Mucosa of rectum (tissue), 2 donors: ENCODE measurements at regions not wholly inside any gene's neighbourhood (a gene's known extent, or its start where the extent isn't known, plus 50 kb on each side); places are given as distances from the start of the nearest gene placed in this dataset.
A peak's percentile ranks its signal among the peaks of the same experiment; 100 is the strongest.
"Not testable (repeated sequence)": the region's sequence is repeated elsewhere in the genome, so short reads cannot be mapped to it uniquely, and the experiment has no call there.

ENCODE experiments used
- H3K27ac ChIP-seq, 2 donors: one replicate each; pipeline ENCODE4 v1.7.0; 2013; ENCODE audit warnings: inconsistent platforms in 2 of 2, low read depth in 2 of 2, low read length in 2 of 2
- H3K27me3 ChIP-seq, 2 donors: one replicate each; pipeline ENCODE4 v1.7.0; 2013; ENCODE audit warnings: low read length in 2 of 2; ENCODE audit not compliant: control insufficient read depth in 2 of 2, insufficient read depth in 2 of 2
- H3K36me3 ChIP-seq, 2 donors: one replicate each; pipeline ENCODE4 v1.7.0; 2013; ENCODE audit warnings: low read length in 2 of 2; ENCODE audit not compliant: control insufficient read depth in 2 of 2, insufficient read depth in 2 of 2
- H3K4me1 ChIP-seq, 2 donors: one replicate each; pipeline ENCODE4 v1.7.0; 2013; ENCODE audit warnings: low read length in 2 of 2, mild to moderate bottlenecking in 1 of 2; ENCODE audit not compliant: control insufficient read depth in 2 of 2, insufficient read depth in 2 of 2
- H3K4me3 ChIP-seq, 2 donors: one replicate each; pipeline ENCODE4 v1.7.0; 2013; ENCODE audit warnings: low read length in 2 of 2
- H3K9ac ChIP-seq, 2 donors: one replicate each; pipeline ENCODE4 v1.7.0; 2013; ENCODE audit warnings: low read length in 2 of 2, low read depth in 1 of 2, mild to moderate bottlenecking in 1 of 2
- H3K9me3 ChIP-seq, 2 donors: one replicate each; pipeline ENCODE4 v1.7.0; 2013; ENCODE audit warnings: low read length in 2 of 2; ENCODE audit not compliant: control insufficient read depth in 2 of 2
- donor health status: healthy.
- donor health status: Normal muscosa, but diverticular disease.

GRCh38 chr12:85457016-85457415, 177.0 kb downstream of the ALX1 start:
- H3K4me3 ChIP-seq, result no peak overlapping the region
- no peak overlapping the region for H3K9ac ChIP-seq
- no peak overlapping the region for H3K27ac ChIP-seq
- H3K27me3 ChIP-seq, result no peaks in the 10 kb centered on the region
- H3K36me3 ChIP-seq, result no peaks in the 10 kb centered on the region
- no peaks in the 10 kb centered on the region for H3K9me3 ChIP-seq
- no peaks in the 10 kb centered on the region for H3K4me1 ChIP-seq

- Histone ChIP-seq H3K27me3 (no peaks in the 10 kb centered on the region), H3K4me3 (no peak overlapping the region), H3K9me3 (no peaks in the 10 kb centered on the region), H3K9ac (no peak overlapping the region), H3K27ac (no peak overlapping the region), H3K36me3 (no peaks in the 10 kb centered on the region), H3K4me1 (no peaks in the 10 kb centered on the region)
Observed at GRCh38 chr12:85461127-85461526, 181.1 kb downstream of the ALX1 start.

GRCh38 chr12:85462888-85463287, 182.9 kb downstream of the ALX1 start:
- H3K9ac ChIP-seq, result no peak overlapping the region

GRCh38 chr12:85466890-85467289, 186.9 kb downstream of the ALX1 start:
- H3K4me3 ChIP-seq, result no peak overlapping the region
- no peaks in the 10 kb centered on the region for H3K36me3 ChIP-seq
- H3K27me3 ChIP-seq, result no peaks in the 10 kb centered on the region
- H3K27ac ChIP-seq, result no peak overlapping the region
- no peak overlapping the region for H3K9ac ChIP-seq
- no peaks in the 10 kb centered on the region for H3K4me1 ChIP-seq
- H3K9me3 ChIP-seq, result no peaks in the 10 kb centered on the region

More at GRCh38 chr12:85462888-85463287, 182.9 kb downstream of the ALX1 start:
- H3K27me3 ChIP-seq, result no peaks in the 10 kb centered on the region
- no peaks in the 10 kb centered on the region for H3K9me3 ChIP-seq
- no peaks in the 10 kb centered on the region for H3K36me3 ChIP-seq
- no peak overlapping the region for H3K4me3 ChIP-seq
- H3K4me1 ChIP-seq, result no peaks in the 10 kb centered on the region
- no peak overlapping the region for H3K27ac ChIP-seq

GRCh38 chr12:85468356-85469157, 188.5 kb downstream of the ALX1 start:
- Histone ChIP-seq H3K27ac (no peak overlapping the region), H3K9me3 (no peaks in the 10 kb centered on the region)

GRCh38 chr12:85469158-85470086, 189.4 kb downstream of the ALX1 start:
- H3K9ac ChIP-seq, H3K27me3 ChIP-seq, H3K9me3 ChIP-seq, H3K4me1 ChIP-seq, H3K36me3 ChIP-seq, H3K27ac ChIP-seq: not testable (repeated sequence)
- H3K4me3 ChIP-seq, result peak overlapping the region; percentile 32 to 59

More at GRCh38 chr12:85468356-85469157, 188.5 kb downstream of the ALX1 start:
- Histone ChIP-seq H3K4me1 (no peaks in the 10 kb centered on the region), H3K4me3 (peak overlapping the region; percentile 32 to 59), H3K27me3 (no peaks in the 10 kb centered on the region), H3K36me3 (no peaks in the 10 kb centered on the region), H3K9ac (no peak overlapping the region)

- not testable (repeated sequence) for H3K9me3 ChIP-seq, H3K4me1 ChIP-seq, H3K36me3 ChIP-seq, H3K9ac ChIP-seq, H3K27me3 ChIP-seq, H3K4me3 ChIP-seq, H3K27ac ChIP-seq
Observed at GRCh38 chr12:85475277-85475676, 195.3 kb downstream of the ALX1 start.

GRCh38 chr12:85476756-85477155, 196.7 kb downstream of the ALX1 start:
- H3K4me3 ChIP-seq, result no peak overlapping the region
- no peaks in the 10 kb centered on the region for H3K9me3 ChIP-seq
- no peak overlapping the region for H3K27ac ChIP-seq
- H3K27me3 ChIP-seq, result no peaks in the 10 kb centered on the region
- no peak overlapping the region for H3K9ac ChIP-seq
- no peaks in the 10 kb centered on the region for H3K36me3 ChIP-seq
- H3K4me1 ChIP-seq, result no peaks in the 10 kb centered on the region

- H3K4me1 ChIP-seq, result no peaks in the 10 kb centered on the region
- H3K36me3 ChIP-seq, result no peaks in the 10 kb centered on the region
- H3K9ac ChIP-seq, result no peak overlapping the region
- no peaks in the 10 kb centered on the region for H3K9me3 ChIP-seq
- no peak overlapping the region for H3K4me3 ChIP-seq
- no peak overlapping the region for H3K27ac ChIP-seq
- H3K27me3 ChIP-seq, result no peaks in the 10 kb centered on the region
Observed at GRCh38 chr12:85484387-85484786, 204.4 kb downstream of the ALX1 start.

- Histone ChIP-seq H3K9me3 (no peaks in the 10 kb centered on the region), H3K36me3 (no peaks in the 10 kb centered on the region), H3K27ac (no peak overlapping the region), H3K27me3 (no peaks in the 10 kb centered on the region), H3K9ac (no peak overlapping the region), H3K4me3 (no peak overlapping the region), H3K4me1 (no peaks in the 10 kb centered on the region)
Observed at GRCh38 chr12:85489194-85489593, 209.2 kb downstream of the ALX1 start.
